ENCODE measurements at regions not wholly inside any gene's neighbourhood (a gene's known extent, or its start where the extent isn't known, plus 50 kb on each side); places are given as distances from the start of the nearest gene placed in this dataset.

GRCh38 chr6:66731310-66731709 is 1024.3 kb upstream of the EYS start:
- no peak for TF ChIP-seq PAX5 (IDR thresholded peaks at IDR 0.05; ENCODE audit: insufficient read depth, low read length, severe bottlenecking)
- no peak for TF ChIP-seq POLR2A (IDR thresholded peaks at IDR 0.05; ENCODE audit: low read depth, low read length)
- TF ChIP-seq POLR2AphosphoS5 (IDR thresholded peaks at IDR 0.05; ENCODE audit: low read depth, low read length): no peak
- no peak for TF ChIP-seq TAF1 (IDR thresholded peaks at IDR 0.05; ENCODE audit: low read depth, low read length)
- TF ChIP-seq SPI1 (IDR thresholded peaks at IDR 0.05; ENCODE audit: low read depth, low read length): no peak

All from GM12891 (cell line).